SKM-1 (cell line): ENCODE measurements at regions not wholly inside any gene's neighbourhood (a gene's known extent, or its start where the extent isn't known, plus 50 kb on each side); places are given as distances from the start of the nearest gene placed in this dataset.

Experiments used
- DNase-seq: peaks from one replicate; lab custom pipeline; 2025; ENCODE audit not compliant: unreplicated experiment; lab: John Stamatoyannopoulos, UW

DNA sequence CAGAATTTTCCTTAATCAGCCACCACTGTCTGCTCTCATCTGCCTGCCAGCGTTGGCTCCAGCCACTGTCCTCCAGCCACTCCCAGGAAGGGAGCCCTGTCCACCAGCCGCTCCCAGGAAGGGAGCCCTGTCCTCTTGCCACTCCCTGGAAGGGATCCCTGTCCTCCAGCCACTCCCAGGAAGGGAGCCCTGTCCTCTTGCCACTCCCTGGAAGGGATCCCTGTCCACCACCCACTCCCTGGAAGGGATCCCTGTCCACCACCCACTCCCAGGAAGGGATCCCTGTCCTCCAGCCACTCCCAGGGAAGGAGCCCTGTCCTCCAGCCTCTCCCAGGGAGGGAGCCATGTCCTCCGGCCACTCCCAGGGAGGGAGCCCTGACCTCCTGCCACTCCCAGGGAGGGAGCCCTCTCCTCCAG, 726.5 kb downstream of the PTPRU start:
- no peak for DNase-seq

DNA sequence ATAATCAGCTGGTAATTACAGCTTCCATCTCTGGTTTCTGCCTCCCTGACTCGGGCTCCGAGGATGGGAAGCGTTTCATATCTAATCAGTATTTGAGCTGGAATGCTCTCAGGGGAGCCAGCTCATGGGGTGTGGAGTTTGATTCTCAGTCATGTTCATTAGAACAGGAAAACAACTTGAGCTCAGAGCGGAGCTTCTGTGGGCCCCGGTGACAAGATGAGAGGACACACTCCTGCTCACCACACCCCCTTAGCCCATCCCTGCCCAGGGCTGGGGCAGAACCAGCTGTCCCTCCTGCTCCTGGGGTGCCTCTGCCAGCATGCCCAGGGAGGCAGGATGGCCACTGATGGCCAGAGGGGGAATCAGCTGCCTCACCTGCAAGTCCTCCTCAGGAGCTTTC, 726.0 kb downstream of the PTPRU start:
- no peak for DNase-seq

DNA sequence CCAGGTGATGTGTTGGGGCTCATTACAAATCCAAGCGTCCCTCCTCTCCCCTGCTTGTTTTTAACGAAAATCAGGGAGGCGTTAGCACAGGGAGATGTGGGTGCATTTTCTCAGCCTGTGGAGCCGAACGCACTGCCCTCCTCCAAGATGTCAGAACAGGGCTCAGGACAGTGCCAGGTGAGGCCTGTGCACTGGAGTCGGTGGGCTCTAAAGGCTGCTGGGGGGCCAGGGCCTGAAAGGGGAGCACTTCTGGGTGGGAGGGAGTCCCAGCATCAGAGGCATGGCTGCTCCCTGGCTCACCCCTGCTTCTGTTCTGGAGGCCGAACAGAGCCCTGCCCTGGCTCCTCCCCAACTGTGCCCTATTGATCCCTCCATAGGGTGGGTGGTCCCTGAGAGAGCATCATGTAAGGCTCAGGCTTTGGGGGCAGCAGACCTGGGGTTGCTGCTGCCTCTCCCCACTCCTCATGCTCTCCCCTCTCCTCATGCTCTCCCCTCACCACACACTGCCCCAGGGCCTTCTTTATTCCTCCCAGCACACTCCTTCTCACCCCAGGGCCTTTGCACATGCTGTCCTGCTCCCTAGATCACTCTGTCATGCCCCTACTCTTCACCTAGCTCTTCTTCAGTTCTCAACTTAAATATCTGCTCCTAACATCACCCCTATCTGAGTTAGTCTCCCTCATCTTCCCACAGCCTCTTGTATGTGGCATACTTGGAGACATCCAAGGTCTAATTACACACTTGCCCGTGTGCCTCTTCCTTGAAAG, 725.2 kb downstream of the PTPRU start:
- DNase-seq, result no peak

DNA sequence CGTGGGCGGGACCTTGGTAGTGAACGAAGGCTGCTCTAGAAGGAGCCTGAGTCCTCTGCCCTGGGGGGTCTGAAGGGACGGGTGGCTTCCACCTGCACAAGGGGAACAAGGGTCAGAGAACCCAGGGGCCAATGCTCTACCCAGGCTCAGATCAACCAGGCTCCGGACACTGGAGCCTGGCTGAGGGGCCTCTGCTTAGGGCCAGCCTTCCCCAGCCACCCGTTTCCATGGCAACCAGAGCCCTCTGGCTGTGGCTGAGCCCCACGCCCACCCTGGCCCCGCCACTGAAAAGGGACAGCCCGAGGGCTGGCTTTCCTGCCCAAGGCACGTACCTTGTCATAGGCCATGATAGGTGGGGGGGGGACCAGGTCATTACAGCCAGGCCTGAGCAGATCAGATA, 724.6 kb downstream of the PTPRU start:
- DNase-seq, result no peak

DNA sequence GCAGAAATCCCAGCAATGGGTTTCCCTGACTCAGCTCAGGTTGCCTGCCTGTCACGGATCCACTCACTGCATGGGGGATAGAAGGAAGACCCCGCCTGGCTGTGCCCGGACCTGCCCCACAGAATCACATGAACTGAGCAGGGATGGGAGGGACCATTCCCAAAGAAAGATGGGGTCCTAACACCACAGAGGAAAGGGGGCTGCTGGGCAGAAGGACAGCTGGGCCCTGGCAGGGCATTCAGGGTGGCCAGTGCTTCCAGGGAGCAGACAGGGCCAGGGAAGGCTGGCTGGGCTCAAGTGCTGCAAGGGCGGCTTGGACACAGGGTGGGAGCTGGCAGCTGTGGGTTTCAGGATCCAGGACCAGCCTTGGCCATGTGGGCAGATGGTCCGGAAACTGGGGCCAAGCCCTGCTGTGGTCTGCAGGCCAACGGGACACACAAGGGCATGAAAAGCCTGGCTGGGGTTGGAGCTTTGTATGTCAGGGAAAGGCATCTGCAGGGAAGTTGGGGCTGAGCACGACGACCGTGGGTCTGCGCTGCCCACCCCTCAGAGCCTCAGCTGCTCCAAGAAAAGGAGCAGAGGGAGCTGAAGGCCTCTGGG, 723.9 kb downstream of the PTPRU start:
- DNase-seq, result no peak

DNA sequence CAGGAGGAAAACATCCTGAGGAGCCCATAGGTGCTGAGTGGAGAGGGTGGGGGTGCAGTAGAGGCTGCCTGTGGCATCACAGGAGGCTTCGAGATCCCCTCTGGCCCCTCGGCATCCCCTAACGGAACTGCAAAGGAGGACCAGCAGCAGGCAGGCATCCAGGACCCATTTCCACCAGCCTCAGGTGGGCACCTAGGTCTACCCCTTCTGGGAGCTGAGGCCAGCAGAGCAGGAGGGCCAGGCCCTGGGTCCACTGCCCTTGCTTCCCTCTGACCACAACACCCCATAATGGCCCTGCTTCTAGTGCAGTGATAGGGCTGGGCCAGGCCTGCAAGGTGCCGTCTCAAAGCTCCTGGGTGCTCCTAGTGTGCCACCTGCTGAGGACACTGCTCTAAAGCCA, 723.0 kb downstream of the PTPRU start:
- no peak for DNase-seq

DNA sequence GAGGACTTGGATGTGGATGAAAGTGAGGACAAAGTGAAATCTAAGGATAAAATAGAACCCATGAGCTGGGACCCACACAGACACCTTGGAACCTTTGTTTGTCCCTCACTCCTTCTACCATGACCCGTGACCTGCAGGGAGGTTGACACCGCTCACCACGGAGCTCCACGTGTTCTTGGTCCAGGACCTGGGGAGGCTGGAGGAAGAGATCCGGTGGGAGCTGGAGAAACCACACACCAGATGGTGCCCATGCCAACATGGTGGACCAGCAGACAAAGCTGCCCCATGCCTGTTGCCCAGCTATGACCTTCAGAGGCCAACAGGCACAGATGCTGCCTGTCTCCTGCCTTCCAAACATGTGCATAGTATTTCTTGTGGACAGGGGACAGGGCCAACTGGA, 721.9 kb downstream of the PTPRU start:
- DNase-seq, result no peak

DNA sequence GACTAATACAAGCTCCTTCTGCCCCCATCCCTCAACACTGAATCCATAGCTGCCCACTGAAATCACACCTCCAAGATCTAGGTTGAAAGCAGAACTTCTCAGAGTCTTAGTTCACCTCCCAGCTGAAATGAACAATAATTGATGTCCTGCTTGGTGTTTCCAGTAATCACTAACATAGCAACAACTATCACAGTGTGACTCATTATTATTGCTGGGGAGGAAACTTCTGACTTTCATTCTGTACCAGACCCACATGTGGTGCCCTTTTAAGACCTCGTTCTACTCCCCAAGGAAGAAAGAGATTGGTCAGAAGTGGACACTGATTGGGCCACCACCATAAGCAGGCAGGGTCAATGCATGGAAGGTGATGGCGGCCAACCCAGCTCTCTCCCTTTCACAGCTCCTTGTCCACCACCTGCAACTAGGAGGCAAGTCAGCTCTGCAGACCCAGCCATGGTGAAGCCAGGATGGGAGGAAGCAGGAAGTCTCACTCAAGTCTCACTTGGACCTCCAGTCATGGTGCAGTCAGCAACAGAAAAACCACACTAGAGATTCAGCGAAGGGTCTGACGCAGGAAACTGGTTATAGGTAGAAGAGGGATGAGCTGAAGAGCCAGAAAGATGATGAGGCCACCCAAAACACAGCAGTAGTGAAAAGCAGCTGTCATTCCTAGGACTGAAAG, 720.2 kb downstream of the PTPRU start:
- no peak for DNase-seq

DNA sequence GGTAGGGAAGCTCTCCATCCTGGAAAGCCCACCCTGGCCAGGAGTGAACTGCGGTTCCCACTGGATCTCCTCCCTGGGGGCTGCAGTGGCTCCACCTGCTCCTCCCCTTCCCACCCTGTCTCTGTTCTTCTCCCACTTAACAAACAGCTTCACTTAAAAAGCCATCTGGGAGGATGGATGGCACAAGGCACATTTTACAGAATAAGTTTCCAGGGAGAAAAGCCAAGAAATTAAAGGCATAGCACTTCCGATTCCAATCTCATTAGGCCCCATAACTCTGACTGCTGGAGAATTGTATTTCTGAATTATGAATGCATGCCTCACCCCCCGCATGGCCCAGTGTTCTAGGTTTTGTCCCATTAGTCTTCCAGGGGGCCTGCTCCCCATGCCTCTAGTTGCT, 718.3 kb downstream of the PTPRU start:
- DNase-seq, result no peak

DNA sequence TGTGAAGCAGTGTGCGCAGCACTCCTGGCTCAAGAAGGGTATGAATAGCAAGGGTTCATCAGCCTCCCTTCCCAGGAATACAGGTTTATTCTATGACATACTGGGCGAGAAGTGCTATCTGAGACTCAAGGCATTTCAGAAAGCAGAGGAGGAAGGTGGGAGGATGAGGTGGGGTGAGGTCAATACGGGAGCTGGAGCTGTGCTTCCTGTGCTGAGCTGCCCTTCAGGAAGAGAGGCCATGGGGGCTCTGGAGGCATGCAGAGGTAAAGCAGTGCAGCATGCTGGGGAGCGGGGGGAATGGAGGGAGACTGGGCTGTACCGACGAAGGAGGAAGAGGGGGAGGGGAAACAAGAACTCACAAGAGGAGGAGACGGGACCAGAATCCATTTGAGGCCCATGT, 717.6 kb downstream of the PTPRU start:
- DNase-seq, result no peak

DNA sequence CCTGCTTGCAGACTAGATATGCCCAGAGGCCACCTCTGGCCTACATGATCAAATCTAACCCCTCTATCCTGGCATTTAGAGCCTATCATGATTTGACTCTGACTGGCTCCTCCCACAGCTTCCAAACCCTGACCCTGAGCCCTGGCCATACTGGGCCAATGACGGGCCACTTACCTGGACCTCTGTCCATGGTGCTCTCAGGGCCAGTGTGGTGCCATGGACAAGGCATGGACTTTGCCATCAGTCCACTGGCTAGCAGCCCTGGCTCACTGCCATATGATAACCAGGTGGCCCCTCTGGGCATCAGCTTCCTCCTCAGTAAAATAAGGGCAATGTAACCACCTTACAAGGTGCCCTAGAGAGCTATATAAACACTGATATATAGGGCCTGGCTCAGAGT, 713.4 kb downstream of the PTPRU start:
- DNase-seq, result no peak

DNA sequence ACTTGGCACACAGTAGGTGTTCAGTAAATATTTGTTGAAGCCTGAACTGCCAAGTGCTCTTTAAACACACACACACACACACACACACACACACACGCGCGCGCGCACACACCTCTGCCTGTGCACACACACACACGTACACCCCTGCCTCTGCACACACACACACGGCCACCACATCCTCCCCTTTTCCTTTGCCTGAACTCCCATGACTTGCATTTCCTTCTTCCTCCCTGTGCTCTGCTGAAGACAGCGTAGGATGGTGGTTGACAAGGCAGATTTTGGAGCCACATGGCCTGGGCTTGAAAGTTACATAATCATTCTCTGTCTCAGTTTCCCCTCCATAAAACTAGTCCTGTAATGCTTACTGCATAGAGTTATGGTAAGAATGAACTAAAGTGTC, 712.3 kb downstream of the PTPRU start:
- DNase-seq, result no peak

DNA sequence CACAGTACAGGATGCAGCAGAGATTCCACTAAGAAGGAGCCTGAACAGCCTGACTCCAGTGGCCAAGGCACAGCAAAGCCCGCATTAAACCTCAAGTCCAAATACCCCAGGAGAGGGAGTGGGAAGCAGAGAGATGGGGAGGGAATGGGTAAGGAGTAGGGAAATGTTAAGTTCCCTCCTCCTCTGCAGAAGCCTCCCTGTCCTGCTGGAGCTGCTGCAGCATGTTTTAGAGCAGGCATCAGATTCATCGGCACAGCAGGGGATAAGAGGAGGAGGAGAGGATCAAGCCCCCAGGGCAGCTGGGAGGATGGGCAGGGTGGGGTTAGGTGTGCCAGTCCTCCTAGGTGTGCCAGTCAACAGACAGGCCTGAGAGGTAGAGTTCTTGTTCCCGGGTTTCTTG, 709.7 kb downstream of the PTPRU start:
- DNase-seq, result no peak

DNA sequence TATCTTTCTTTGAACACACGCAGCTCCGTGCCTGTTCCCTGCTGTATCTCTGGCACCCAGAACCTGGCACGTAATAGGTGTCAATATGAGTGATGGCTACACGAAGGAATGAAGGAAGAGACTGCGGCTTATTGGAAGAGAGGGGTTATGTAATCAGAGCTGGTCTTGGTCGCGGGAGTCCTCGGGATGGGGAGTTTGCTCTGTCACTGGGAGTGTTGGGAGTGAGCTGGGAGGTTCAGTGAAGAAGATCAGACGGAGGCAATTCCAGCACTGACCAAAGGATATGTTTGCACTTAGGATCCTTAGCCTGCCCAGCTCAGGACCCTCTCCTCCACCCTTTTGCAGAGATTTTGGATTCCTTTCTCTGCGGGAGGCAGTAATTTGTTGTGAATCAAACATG, 709.1 kb downstream of the PTPRU start:
- DNase-seq, result no peak

DNA sequence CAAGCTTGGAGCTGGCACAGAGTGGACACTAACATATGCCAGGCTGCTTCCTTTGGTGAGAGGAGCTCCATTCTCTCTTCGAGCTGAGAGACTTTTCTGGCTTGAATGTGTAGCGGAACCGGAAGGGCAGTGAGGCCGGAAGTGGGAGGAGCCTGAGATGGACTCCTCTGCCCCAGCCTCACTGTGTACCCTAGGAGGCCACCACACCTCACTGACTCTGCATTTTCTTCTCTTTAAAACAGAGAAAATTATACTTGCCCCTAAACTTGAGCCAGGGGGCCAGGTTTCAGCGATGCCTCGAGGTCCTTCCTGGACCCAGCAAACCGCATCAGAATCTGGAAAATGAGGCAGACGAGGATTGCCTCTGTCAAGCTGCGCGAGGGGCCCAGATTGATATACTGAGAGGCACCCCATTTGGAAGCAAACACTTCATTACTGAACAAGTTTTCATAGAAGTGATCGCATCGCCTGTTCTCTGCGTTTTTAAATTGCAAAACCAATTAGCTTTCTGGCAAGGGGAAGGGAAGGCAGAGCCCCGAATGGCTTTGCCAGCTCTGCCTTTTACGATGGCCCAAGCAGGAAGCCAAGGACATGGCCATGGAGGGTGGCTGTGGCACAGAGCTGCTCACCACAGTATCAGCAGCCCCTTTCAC, 708.1 kb downstream of the PTPRU start:
- no peak for DNase-seq

DNA sequence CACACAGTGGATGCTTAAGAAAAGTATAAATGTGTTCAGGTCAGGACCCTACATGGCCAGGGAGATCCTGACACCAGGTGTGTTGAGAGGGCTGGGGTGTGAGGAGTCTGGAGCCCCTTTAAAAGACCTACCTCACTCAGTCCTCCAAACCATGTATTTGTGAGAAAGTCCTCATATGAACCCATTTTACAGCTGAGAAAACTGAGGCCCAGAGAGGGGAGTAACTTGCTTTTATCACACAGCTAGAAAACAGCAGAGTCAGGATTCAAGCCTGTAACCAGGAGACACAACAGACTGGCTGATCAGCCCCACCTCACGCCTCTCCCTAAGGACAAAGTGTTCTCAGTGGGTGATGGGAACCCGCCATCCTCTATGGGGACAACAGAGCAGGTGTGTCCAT, 706.7 kb downstream of the PTPRU start:
- DNase-seq, result no peak

DNA sequence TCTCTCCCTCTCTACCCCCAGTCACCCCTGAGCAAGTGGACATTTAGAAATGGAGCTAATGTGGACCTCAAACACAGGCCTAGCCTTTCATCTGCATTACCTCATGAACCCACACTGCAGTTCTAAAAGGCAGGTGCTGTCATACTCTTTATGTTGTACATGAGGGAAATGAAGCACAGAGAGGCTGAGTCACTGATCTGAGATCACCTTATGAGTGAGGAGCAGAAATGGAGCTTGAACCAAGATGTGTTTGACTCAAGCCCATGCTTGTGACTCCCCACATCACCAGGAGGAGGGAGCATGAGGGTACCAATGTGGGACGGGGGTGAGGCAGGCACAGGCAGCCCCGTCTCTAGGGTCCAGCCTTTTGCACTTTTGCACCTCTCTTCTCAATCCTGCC, 702.8 kb downstream of the PTPRU start:
- DNase-seq, result no peak

DNA sequence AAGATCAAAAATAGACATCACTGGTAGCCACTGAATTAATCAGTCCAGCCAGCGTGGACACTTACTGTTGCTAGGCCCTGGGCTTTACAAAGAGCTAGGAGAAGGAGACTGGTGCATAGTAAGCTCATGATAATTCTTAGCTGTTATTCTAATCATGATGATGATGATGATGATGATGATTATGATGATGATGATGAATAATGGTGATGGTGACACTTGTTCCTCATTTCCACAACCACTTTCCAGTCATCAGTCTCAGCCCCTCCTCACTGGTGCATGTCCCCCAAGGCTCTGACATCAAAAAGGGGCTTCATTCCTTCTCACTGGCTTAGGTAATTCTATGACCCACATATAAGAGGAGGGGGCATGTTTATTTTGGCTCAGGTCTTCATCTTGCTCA, 701.0 kb downstream of the PTPRU start:
- no peak for DNase-seq

DNA sequence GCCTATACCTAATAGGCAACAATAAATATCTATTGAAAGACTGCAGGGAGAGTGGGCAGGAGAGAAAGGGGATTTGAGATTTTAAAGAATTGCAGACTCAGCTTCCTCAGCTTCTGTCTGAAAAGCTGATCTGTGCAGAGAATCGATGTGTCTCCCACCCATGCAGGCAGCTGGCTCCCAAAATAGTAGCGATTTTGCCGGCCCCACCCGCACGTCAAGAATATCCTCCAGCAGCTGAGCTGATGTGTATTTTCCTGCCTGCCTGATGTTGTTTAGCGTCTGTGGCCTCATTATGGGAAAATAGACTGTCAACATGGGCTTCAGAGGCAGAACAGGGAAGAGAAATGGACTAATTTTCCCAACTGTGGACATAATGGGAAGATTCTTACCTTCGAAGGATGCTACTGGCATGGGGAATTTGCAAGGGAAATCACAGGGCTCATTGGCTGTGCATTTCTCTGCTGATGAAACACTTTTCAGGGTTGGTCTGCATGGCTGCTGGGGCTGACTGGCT, 699.8 kb downstream of the PTPRU start:
- DNase-seq, result no peak

DNA sequence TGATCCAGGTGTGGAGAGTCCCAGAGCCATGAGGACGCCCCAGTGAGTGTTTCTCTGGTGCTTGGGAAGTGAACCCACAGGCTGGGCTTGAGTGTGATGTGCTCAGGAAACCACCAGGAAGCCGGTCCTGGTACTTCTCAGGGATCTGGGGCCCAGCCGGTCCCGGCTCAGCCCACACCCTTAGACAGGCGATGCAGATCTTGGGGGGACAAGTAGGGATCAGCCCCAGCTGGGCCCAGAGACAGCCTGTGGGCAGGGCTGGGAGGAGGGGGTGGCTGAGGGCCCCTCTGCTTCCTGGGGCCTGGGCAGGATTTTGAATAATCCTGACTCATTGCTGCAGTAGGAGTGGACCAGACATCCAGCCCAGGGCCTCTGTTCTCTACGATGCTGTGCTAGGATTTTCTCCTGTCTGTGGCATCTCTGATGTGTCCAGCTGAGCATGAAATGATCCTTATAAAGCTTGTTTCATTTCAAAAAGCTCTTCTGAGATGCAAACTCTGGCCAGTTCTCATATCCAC, 698.0 kb downstream of the PTPRU start:
- DNase-seq, result no peak

DNA sequence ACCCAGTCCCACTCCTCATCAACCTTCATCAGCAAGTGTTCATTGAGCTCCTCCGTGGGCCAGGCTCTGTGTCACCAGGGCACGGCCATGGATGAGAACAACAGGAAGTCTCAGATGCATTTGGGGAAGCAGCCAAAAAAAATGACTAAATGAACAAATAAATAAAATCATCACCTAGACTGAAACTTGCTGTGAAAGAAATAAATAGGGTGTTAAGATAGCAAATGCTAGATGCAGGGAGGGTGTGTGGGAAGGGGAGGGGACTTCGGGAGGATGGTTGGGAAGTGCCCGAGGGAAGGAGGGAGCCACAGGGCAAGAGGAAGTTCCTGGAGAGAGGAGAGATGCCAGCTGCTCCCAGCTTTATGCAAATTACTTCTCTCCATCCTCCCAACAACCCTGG, 696.7 kb downstream of the PTPRU start:
- no peak for DNase-seq

DNA sequence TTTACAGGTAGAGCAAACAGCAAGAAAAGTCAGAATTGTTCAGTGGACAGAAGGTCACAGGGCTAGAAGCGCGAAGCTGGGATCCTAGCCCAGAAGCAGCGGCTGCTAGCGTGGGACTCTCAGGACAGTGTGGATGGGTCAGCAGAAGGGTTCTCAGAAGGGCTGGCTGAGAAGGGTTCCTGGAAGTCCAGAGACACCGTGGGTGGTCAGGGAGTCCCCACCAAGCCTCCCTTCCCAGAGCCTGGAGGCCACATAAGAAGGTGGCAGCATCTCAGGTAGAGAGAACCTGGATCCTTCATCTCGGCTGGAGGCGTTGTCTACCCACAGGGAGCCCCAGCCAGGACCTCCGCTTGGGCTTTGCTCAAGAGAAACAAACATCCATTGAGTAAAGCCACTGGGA, 696.3 kb downstream of the PTPRU start:
- no peak for DNase-seq
